ENCODE measurements at regions not wholly inside any gene's neighbourhood (a gene's known extent, or its start where the extent isn't known, plus 50 kb on each side); places are given as distances from the start of the nearest gene placed in this dataset.

DNA sequence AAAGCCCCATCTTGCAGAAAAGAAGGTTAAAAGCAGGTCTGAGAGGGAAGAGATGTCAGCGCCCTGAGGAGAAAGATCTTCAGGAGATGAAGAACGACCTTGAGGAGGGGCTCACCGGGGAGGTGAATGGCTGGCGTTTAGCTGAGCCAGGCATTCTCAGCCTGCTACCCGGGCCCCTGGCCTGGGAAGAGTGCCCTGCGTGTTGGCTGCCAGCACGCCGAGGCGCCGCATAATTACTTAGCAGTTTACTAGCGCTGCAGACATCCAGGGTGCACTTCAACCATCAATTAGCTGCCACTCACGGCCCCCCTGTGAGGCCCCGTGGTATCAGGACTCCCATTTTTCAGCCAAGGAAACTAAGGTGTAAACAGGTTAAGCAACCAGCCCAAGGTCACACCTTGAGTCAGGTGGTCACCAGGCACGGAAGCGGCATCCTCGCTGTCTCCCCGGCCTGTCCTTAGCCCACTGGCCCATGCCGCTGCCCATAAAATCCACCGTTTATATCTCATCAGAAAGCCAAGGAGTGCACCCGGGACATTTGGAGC, 551.9 kb downstream of the BNC2 start:
- no peak overlapping the region for H3K27ac ChIP-seq (ENCODE audit: low read length)
- ATAC-seq (ENCODE audit: insufficient read depth, low read depth) (no peak), DNase-seq (no peak)
- no peak overlapping the region for H3K4me3 ChIP-seq (ENCODE audit: low read depth in 1 of 2, low read length in 2 of 2)
- TF ChIP-seq, protein P1, sequence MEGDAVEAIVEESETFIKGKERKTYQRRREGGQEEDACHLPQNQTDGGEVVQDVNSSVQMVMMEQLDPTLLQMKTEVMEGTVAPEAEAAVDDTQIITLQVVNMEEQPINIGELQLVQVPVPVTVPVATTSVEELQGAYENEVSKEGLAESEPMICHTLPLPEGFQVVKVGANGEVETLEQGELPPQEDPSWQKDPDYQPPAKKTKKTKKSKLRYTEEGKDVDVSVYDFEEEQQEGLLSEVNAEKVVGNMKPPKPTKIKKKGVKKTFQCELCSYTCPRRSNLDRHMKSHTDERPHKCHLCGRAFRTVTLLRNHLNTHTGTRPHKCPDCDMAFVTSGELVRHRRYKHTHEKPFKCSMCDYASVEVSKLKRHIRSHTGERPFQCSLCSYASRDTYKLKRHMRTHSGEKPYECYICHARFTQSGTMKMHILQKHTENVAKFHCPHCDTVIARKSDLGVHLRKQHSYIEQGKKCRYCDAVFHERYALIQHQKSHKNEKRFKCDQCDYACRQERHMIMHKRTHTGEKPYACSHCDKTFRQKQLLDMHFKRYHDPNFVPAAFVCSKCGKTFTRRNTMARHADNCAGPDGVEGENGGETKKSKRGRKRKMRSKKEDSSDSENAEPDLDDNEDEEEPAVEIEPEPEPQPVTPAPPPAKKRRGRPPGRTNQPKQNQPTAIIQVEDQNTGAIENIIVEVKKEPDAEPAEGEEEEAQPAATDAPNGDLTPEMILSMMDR (IDR thresholded peaks at IDR 0.05; ENCODE audit: borderline replicate concordance, extremely low read depth, low read length, poor library complexity, severe bottlenecking): no peak
- TF ChIP-seq EZH2 (IDR thresholded peaks at IDR 0.05; ENCODE audit: borderline replicate concordance, low read depth, low read length, severe bottlenecking): no peak
- no peak overlapping the region for H2AFZ ChIP-seq (ENCODE audit: low read depth, low read length)
- no peaks in the 10 kb centered on the region for H3K9me3 ChIP-seq (ENCODE audit: insufficient read depth, low read length, severe bottlenecking)
- H3K79me2 ChIP-seq (ENCODE audit: insufficient read depth, low read length): no peaks in the 10 kb centered on the region
- no peaks in the 10 kb centered on the region for H4K20me1 ChIP-seq (ENCODE audit: insufficient read depth, low read length)
- H3K9ac ChIP-seq (ENCODE audit: low read depth, low read length): no peak overlapping the region
- H3K4me1 ChIP-seq (ENCODE audit: insufficient read depth, low read length): no peaks in the 10 kb centered on the region
- H3K4me2 ChIP-seq (ENCODE audit: insufficient read depth, low read length): no peak overlapping the region
- no peaks in the 10 kb centered on the region for H3K36me3 ChIP-seq (ENCODE audit: insufficient read depth, low read length)
- no peaks in the 10 kb centered on the region for H3K27me3 ChIP-seq (ENCODE audit: insufficient read depth, low read length, poor library complexity)

DNA sequence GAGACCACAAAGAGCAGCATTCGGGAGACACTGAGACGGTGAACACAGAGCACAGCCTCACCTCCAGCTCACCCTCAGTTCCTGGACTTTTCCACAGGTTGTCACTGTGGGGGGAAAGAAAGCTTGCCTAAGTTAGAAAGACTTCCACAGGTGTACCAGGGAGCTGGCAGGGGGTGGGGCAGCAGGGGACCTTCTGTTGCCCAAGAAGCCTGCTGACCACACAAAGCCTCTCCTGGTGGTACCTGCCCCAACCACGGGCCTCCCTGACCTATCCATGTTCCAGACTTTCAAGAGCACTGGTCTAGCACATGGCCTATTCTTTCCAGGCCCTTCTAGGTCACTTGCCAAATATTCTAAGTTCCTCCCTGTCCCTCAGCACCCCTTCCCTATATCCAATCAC, 550.8 kb downstream of the BNC2 start:
- Histone ChIP-seq H3K9ac (ENCODE audit: low read depth, low read length) (no peak overlapping the region), H2AFZ (ENCODE audit: low read depth, low read length) (no peak overlapping the region), H3K79me2 (ENCODE audit: insufficient read depth, low read length) (no peaks in the 10 kb centered on the region), H4K20me1 (ENCODE audit: insufficient read depth, low read length) (no peaks in the 10 kb centered on the region), H3K4me2 (ENCODE audit: insufficient read depth, low read length) (no peak overlapping the region), H3K36me3 (ENCODE audit: insufficient read depth, low read length) (no peaks in the 10 kb centered on the region), H3K27me3 (ENCODE audit: insufficient read depth, low read length, poor library complexity) (no peaks in the 10 kb centered on the region), H3K9me3 (ENCODE audit: insufficient read depth, low read length, severe bottlenecking) (no peaks in the 10 kb centered on the region), H3K4me3 (ENCODE audit: low read depth in 1 of 2, low read length in 2 of 2) (no peak overlapping the region), H3K27ac (ENCODE audit: low read length) (no peak overlapping the region), H3K4me1 (ENCODE audit: insufficient read depth, low read length) (no peaks in the 10 kb centered on the region)
- no peak for DNase-seq
- no peak for ATAC-seq (ENCODE audit: insufficient read depth, low read depth)
- TF ChIP-seq EZH2 (IDR thresholded peaks at IDR 0.05; ENCODE audit: borderline replicate concordance, low read depth, low read length, severe bottlenecking): no peak
- TF ChIP-seq, protein P1 (IDR thresholded peaks at IDR 0.05; ENCODE audit: borderline replicate concordance, extremely low read depth, low read length, poor library complexity, severe bottlenecking): no peak

DNA sequence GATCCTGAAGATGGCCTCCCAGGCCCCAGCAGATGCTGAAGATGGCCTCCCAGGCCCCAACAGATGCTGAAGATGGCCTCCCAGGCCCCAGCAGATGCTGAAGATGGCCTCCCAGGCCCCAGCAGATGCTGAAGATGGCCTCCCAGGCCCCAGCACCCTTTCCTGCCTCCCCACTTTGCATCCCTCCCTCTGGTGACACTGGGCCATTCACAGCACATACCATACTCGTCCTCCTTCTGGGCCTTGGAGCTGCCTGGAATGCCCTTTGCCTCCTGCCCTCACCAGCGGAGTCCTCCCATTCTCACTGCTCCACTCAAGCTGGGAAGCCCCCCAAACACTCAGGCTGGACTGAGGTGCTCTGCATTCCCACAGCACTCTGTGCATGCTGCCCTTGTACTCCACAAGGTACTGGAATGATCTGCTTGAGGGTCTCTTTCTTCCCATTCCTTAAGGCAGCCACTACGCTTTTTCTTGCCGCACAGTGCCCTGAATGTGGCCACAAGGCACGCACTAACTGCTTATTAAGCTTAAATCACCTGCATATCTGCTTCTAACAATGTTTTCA, 550.0 kb downstream of the BNC2 start:
- Histone ChIP-seq H3K9me3 (ENCODE audit: insufficient read depth, low read length, severe bottlenecking) (no peaks in the 10 kb centered on the region), H3K9ac (ENCODE audit: low read depth, low read length) (no peak overlapping the region), H3K27ac (ENCODE audit: low read length) (no peak overlapping the region), H3K4me3 (ENCODE audit: low read depth in 1 of 2, low read length in 2 of 2) (no peak overlapping the region), H4K20me1 (ENCODE audit: insufficient read depth, low read length) (no peaks in the 10 kb centered on the region), H3K36me3 (ENCODE audit: insufficient read depth, low read length) (no peaks in the 10 kb centered on the region), H3K4me1 (ENCODE audit: insufficient read depth, low read length) (no peaks in the 10 kb centered on the region), H2AFZ (ENCODE audit: low read depth, low read length) (no peak overlapping the region), H3K4me2 (ENCODE audit: insufficient read depth, low read length) (no peak overlapping the region), H3K27me3 (ENCODE audit: insufficient read depth, low read length, poor library complexity) (no peaks in the 10 kb centered on the region), H3K79me2 (ENCODE audit: insufficient read depth, low read length) (no peaks in the 10 kb centered on the region)
- ATAC-seq (ENCODE audit: insufficient read depth, low read depth) (no peak), DNase-seq (no peak)
- TF ChIP-seq EZH2 (IDR thresholded peaks at IDR 0.05; ENCODE audit: borderline replicate concordance, low read depth, low read length, severe bottlenecking): no peak

DNA sequence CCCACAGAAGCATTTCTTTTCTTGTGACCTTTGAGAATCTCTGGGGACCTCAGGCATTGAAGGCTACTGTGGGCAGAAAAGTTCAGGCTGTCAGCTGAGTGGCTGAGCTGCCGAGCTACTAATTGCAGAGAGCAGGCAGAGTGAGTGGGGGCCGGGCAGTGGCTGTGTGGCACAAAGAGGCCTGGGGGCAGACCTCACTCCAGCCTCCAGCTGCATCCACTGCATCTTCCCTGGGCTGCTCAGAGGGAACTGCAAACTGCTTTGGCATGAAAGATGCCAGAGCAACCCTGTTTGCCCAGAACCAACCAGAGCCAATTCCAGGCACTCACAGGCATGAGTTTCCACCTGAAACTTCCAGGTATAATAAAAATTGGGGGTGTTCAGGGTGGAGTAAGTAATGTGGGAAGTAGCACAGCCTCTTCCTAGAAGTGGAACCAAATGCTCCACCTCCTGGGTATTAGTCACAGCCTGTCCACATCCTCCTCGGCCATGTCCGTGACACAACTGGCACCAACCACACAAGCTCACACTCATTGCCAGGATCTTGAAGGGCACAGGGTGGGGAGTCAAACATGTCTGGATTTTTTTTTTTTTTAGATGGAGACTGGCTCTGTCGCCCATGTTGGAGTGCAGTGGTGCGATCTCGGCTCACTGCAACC, 548.9 kb downstream of the BNC2 start:
- H3K4me2 ChIP-seq (ENCODE audit: insufficient read depth, low read length): no peak overlapping the region
- no peak overlapping the region for H3K4me3 ChIP-seq (ENCODE audit: low read depth in 1 of 2, low read length in 2 of 2)
- no peaks in the 10 kb centered on the region for H3K79me2 ChIP-seq (ENCODE audit: insufficient read depth, low read length)
- H3K27me3 ChIP-seq (ENCODE audit: insufficient read depth, low read length, poor library complexity): no peaks in the 10 kb centered on the region
- H3K4me1 ChIP-seq (ENCODE audit: insufficient read depth, low read length): no peaks in the 10 kb centered on the region
- TF ChIP-seq, protein P1 (IDR thresholded peaks at IDR 0.05; ENCODE audit: borderline replicate concordance, extremely low read depth, low read length, poor library complexity, severe bottlenecking): no peak
- TF ChIP-seq EZH2 (IDR thresholded peaks at IDR 0.05; ENCODE audit: borderline replicate concordance, low read depth, low read length, severe bottlenecking): no peak
- H3K27ac ChIP-seq (ENCODE audit: low read length): no peak overlapping the region
- DNase-seq (no peak), ATAC-seq (ENCODE audit: insufficient read depth, low read depth) (no peak)
- no peak overlapping the region for H3K9ac ChIP-seq (ENCODE audit: low read depth, low read length)
- no peaks in the 10 kb centered on the region for H4K20me1 ChIP-seq (ENCODE audit: insufficient read depth, low read length)
- H3K36me3 ChIP-seq (ENCODE audit: insufficient read depth, low read length): no peaks in the 10 kb centered on the region
- H2AFZ ChIP-seq (ENCODE audit: low read depth, low read length): no peak overlapping the region
- no peaks in the 10 kb centered on the region for H3K9me3 ChIP-seq (ENCODE audit: insufficient read depth, low read length, severe bottlenecking)

Data from DND-41 (cell line).